A673 (cell line): ENCODE measurements at regions not wholly inside any gene's neighbourhood (a gene's known extent, or its start where the extent isn't known, plus 50 kb on each side); places are given as distances from the start of the nearest gene placed in this dataset.

ENCODE experiments used
- BruUV-seq: library from RNA; stranded (reverse); fragments of 400-500 nt; replicated peaks from 2 replicates; lab custom pipeline; 2021; lab: Mats Ljungman, UMichigan
- CTCF ChIA-PET: fragments of 300-600 bp; sonication (Branson Sonifier 250); formaldehyde crosslinking; loops from one replicate; lab custom pipeline; 2022; ENCODE audit warnings: antibody characterized with exemption; lab: Charles Lee
- POLR2A ChIA-PET: fragments of 300-600 bp; sonication (Branson Sonifier 250); formaldehyde crosslinking; loops from one replicate; lab custom pipeline; 2022; ENCODE audit warnings: antibody characterized with exemption; ENCODE audit not compliant: low non-redundant PET; lab: Charles Lee
- DNase-seq: peaks from one replicate; pipeline ENCODE4 v3.0.0-alpha.2; 2015; ENCODE audit warnings: low spot score
- H3K27ac ChIP-seq: fragments of 200-600 bp; sonication (generic); 2 replicates; pipeline ENCODE4 v1.5.1; 2016; ENCODE audit warnings: mixed run types, low read depth, mild to moderate bottlenecking, mixed read lengths, antibody characterized with exemption, low read length; ENCODE audit not compliant: poor library complexity, severe bottlenecking
- H3K27me3 ChIP-seq: fragments of 200-600 bp; sonication (generic); replicated peaks from 2 replicates; pipeline ENCODE4 v1.6.1; 2017; ENCODE audit warnings: mixed run types, low read depth, mild to moderate bottlenecking, mixed read lengths, antibody characterized with exemption, low read length; ENCODE audit not compliant: insufficient read depth, poor library complexity
- H3K36me3 ChIP-seq: fragments of 200-600 bp; sonication (generic); 2 replicates; pipeline ENCODE4 v1.6.1; 2016; ENCODE audit warnings: mixed run types, mild to moderate bottlenecking, mixed read lengths, antibody characterized with exemption, low read length; ENCODE audit not compliant: insufficient read depth, poor library complexity, severe bottlenecking
- H3K4me1 ChIP-seq: fragments of 200-600 bp; sonication (generic); 2 replicates; pipeline ENCODE4 v1.6.1; 2017; ENCODE audit warnings: mixed run types, mild to moderate bottlenecking, mixed read lengths, antibody characterized with exemption, low read length; ENCODE audit not compliant: insufficient read depth, poor library complexity, severe bottlenecking
- H3K4me3 ChIP-seq: fragments of 200-600 bp; sonication (generic); 2 replicates; pipeline ENCODE4 v1.5.1; 2016; ENCODE audit warnings: low read depth, mixed run types, mild to moderate bottlenecking, mixed read lengths, low read length; ENCODE audit not compliant: poor library complexity, severe bottlenecking
- H3K9me3 ChIP-seq: fragments of 200-600 bp; sonication (generic); 2 replicates; pipeline ENCODE4 v1.6.1; 2016; ENCODE audit warnings: mixed run types, low read depth, mild to moderate bottlenecking, mixed read lengths, antibody characterized with exemption, low read length; ENCODE audit not compliant: poor library complexity, severe bottlenecking
- CTCF ChIP-seq: fragments of 300-800, 200-600 bp; sonication (generic); conservative IDR thresholded peaks from 2 replicates; pipeline ENCODE4 v1.5.1; 2017; ENCODE audit warnings: low read depth, mild to moderate bottlenecking, antibody characterized with exemption, low read length, moderate library complexity, mixed read lengths
- EZH2 ChIP-seq: fragments of 200-600 bp; sonication (generic); IDR thresholded peaks from 2 replicates; pipeline ENCODE4 v1.6.1; 2017; ENCODE audit warnings: borderline replicate concordance, low read depth, mild to moderate bottlenecking, mixed read lengths, antibody characterized with exemption, low read length; ENCODE audit not compliant: poor library complexity, severe bottlenecking
- intact Hi-C: fragments of 100-400 bp; cut with micrococcal nuclease; formaldehyde crosslinking; loops from one replicate; pipeline ENCODE4 v1.10.0; 2022; ENCODE audit not compliant: unreplicated experiment

- CTCF ChIA-PET = no interaction called here
Measured at GRCh38 chr14:84037593-84037992, 1492.4 kb upstream of the FLRT2 start.

GRCh38 chr14:84040101-84040500, 1489.8 kb upstream of the FLRT2 start:
- no peaks in the 10 kb centered on the region for H3K36me3 ChIP-seq
- CTCF ChIA-PET = interaction anchor here (0.6 kb wide), 1 partner anchor 1999 kb away, joined by 5 read pairs; no protein-coding TSS in a partner anchor
- H3K27ac ChIP-seq = no peak overlapping the region
- POLR2A ChIA-PET = no interaction called here
- H3K4me3 ChIP-seq = no peak overlapping the region
- no peak for DNase-seq
- intact Hi-C loops = no loop called here
- H3K27me3 ChIP-seq = no peaks in the 10 kb centered on the region
- H3K4me1 ChIP-seq = no peaks in the 10 kb centered on the region
- no TSS peak for BruUV-seq
- H3K9me3 ChIP-seq = no peaks in the 10 kb centered on the region
- TF ChIP-seq EZH2 (no peak), CTCF (no peak)

More at GRCh38 chr14:84037593-84037992, 1492.4 kb upstream of the FLRT2 start:
- TF ChIP-seq CTCF = no peak
- TF ChIP-seq EZH2 = no peak
- Histone ChIP-seq H3K4me1 (no peaks in the 10 kb centered on the region), H3K27me3 (no peaks in the 10 kb centered on the region), H3K36me3 (no peaks in the 10 kb centered on the region), H3K9me3 (no peaks in the 10 kb centered on the region), H3K4me3 (no peak overlapping the region), H3K27ac (no peak overlapping the region)
- intact Hi-C loops = no loop called here
- DNase-seq = no peak
- no TSS peak for BruUV-seq
- POLR2A ChIA-PET = no interaction called here

- Histone ChIP-seq H3K27ac (no peak overlapping the region), H3K27me3 (no peaks in the 10 kb centered on the region), H3K36me3 (no peaks in the 10 kb centered on the region), H3K9me3 (no peaks in the 10 kb centered on the region), H3K4me3 (no peak overlapping the region), H3K4me1 (no peaks in the 10 kb centered on the region)
- TF ChIP-seq CTCF = no peak
- no peak for TF ChIP-seq EZH2
- ChIA-PET CTCF (no interaction called here), POLR2A (no interaction called here)
- no TSS peak for BruUV-seq
- DNase-seq = no peak
- intact Hi-C loops = no loop called here
Measured at GRCh38 chr14:84041421-84041820, 1488.5 kb upstream of the FLRT2 start.
